GM12873 (cell line): ENCODE measurements at regions not wholly inside any gene's neighbourhood (a gene's known extent, or its start where the extent isn't known, plus 50 kb on each side); places are given as distances from the start of the nearest gene placed in this dataset.

Experiments
- CTCF ChIP-seq: IDR thresholded peaks from 2 replicates; pipeline ENCODE4 v1.5.1; 2012; ENCODE audit warnings: low read depth, mild to moderate bottlenecking, moderate library complexity, low read length, control low read depth; ENCODE audit not compliant: insufficient read depth; ENCODE audit errors: missing control alignments

GRCh38 chr13:99120751-99121150, 79.9 kb upstream of the UBAC2 start:
- TF ChIP-seq CTCF: no peak

- TF ChIP-seq CTCF: no peak
Measured at GRCh38 chr13:99122171-99122570, 78.5 kb upstream of the UBAC2 start.

GRCh38 chr13:99123101-99124045, 77.3 kb upstream of the UBAC2 start:
- no peak for TF ChIP-seq CTCF

- TF ChIP-seq CTCF: no peak
Measured at GRCh38 chr13:99124046-99124400, 76.6 kb upstream of the UBAC2 start.

- TF ChIP-seq CTCF: no peak
Measured at GRCh38 chr13:99124794-99125316, 75.8 kb upstream of the UBAC2 start.

GRCh38 chr13:99125326-99125915, 75.2 kb upstream of the UBAC2 start:
- no peak for TF ChIP-seq CTCF

GRCh38 chr13:99126821-99127220, 73.8 kb upstream of the UBAC2 start:
- no peak for TF ChIP-seq CTCF
